ENCODE measurements at regions not wholly inside any gene's neighbourhood (a gene's known extent, or its start where the extent isn't known, plus 50 kb on each side); places are given as distances from the start of the nearest gene placed in this dataset.

DNA sequence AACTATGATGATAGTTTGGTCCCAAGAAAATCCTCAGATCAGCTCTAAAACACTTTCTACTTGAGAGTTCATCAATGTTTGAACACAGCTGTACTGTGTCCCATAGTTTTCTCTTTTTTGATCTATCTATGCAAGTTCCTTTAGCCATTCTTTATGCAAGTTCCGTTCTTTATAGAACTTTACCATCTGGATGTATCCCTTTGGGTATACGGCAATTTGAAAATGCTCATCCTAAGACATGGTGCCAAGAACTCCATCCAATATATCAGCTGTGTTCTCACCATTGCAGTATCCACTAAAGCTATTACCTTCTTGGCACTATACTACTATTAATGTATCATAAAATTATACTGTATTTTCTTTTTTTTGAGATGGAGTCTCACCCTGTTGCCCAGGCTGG lies 276.9 kb downstream of the NOVA1 start:
- H3K4me1 Mint-ChIP-seq (ENCODE audit: low read depth), result peaks cover 11% of the 10 kb centered on the region
- no peak overlapping the region for H3K4me3 Mint-ChIP-seq (ENCODE audit: low read depth)
- no peak overlapping the region for H3K27ac Mint-ChIP-seq
- no peaks in the 10 kb centered on the region for H3K27me3 Mint-ChIP-seq
- TF ChIP-seq, protein P1, sequence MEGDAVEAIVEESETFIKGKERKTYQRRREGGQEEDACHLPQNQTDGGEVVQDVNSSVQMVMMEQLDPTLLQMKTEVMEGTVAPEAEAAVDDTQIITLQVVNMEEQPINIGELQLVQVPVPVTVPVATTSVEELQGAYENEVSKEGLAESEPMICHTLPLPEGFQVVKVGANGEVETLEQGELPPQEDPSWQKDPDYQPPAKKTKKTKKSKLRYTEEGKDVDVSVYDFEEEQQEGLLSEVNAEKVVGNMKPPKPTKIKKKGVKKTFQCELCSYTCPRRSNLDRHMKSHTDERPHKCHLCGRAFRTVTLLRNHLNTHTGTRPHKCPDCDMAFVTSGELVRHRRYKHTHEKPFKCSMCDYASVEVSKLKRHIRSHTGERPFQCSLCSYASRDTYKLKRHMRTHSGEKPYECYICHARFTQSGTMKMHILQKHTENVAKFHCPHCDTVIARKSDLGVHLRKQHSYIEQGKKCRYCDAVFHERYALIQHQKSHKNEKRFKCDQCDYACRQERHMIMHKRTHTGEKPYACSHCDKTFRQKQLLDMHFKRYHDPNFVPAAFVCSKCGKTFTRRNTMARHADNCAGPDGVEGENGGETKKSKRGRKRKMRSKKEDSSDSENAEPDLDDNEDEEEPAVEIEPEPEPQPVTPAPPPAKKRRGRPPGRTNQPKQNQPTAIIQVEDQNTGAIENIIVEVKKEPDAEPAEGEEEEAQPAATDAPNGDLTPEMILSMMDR (IDR thresholded peaks at IDR 0.05; ENCODE audit: unreplicated experiment), result no peak
- H3K36me3 Mint-ChIP-seq (ENCODE audit: insufficient read depth), result no peaks in the 10 kb centered on the region
- H3K9me3 Mint-ChIP-seq (ENCODE audit: low read depth), result no peaks in the 10 kb centered on the region
- DNase-seq (ENCODE audit: low spot score, unreplicated experiment), result no peak

DNA sequence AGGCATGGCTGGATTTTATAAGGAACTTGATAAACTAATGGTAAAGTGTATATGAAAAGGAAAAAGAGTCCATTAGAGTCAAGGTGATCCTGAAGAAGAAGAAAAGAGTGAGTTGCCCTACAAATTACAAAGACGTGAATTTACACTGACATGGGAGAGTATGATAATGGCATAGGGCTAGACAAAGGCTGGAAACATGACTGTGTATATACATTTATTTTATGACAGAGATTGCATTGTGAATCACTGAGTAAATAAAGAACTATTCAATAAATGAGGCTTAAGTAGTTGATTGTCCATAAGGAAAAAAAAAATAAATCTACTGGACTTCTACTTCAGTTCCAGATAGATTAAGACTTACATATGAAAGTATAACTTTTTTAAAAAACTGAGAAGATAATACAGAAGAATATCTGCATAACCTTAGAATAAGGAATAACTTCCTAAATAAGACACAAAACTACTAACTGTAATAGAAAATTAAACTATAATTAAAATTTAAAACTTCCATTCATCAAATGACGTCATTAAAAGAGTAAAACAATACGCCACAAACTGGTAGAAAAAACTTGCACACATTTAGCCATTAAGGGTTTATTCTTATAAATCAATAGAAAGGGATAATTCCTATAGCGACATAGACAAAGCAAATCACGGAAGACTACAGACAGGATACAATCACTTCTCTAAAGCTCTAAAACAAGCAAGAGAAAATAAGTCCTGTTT lies 278.5 kb downstream of the NOVA1 start:
- peaks cover 6% of the 10 kb centered on the region for H3K4me1 Mint-ChIP-seq (ENCODE audit: low read depth)
- no peak overlapping the region for H3K4me3 Mint-ChIP-seq (ENCODE audit: low read depth)
- TF ChIP-seq, protein P1 (IDR thresholded peaks at IDR 0.05; ENCODE audit: unreplicated experiment), result no peak
- H3K27ac Mint-ChIP-seq, result no peak overlapping the region
- H3K36me3 Mint-ChIP-seq (ENCODE audit: insufficient read depth), result no peaks in the 10 kb centered on the region
- no peaks in the 10 kb centered on the region for H3K27me3 Mint-ChIP-seq
- no peaks in the 10 kb centered on the region for H3K9me3 Mint-ChIP-seq (ENCODE audit: low read depth)
- no peak for DNase-seq (ENCODE audit: low spot score, unreplicated experiment)

DNA sequence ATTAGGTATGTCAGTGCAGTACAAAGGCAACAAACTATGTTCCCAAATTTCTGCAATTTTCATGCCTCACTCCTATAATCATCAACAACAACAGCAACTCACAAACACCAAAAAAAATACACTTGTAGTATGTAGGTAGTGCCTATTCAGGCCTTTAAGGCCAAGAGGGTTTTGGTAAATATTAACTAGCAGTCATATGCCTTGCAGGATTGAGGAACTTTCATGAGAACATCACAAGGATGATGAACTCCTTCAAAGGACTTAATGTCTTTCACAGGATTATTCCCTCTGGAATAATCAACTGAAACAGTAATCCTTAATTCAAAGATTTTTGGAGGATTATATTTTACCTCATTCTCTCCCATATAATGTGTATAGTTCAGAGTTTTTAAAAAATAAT lies 293.8 kb downstream of the NOVA1 start:
- Mint-ChIP-seq H3K9me3 (ENCODE audit: low read depth) (peaks cover 8% of the 10 kb centered on the region), H3K4me1 (ENCODE audit: low read depth) (no peaks in the 10 kb centered on the region), H3K36me3 (ENCODE audit: insufficient read depth) (no peaks in the 10 kb centered on the region), H3K27ac (no peak overlapping the region), H3K4me3 (ENCODE audit: low read depth) (no peak overlapping the region), H3K27me3 (no peaks in the 10 kb centered on the region)
- TF ChIP-seq, protein P1 (IDR thresholded peaks at IDR 0.05; ENCODE audit: unreplicated experiment), result no peak
- no peak for DNase-seq (ENCODE audit: low spot score, unreplicated experiment)

DNA sequence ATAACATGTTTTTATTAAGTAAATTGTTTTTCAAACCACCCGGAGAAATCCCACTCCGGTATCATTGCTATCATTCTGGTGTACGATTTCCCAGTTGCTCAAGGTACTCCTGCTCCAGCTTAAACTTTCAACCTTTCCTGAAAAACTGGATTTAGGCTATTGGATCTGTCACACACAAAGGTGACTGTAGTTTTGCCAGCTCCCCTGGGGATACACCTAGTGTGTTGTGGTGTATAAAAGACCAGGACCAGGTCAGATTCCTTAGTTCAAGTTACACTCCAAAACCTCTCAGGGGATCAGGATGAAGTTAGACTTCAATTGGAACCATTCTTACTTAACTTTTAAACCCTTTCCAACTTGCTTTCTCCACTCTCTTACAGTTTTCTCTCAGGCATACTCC lies 303.9 kb downstream of the NOVA1 start:
- TF ChIP-seq, protein P1 (IDR thresholded peaks at IDR 0.05; ENCODE audit: unreplicated experiment), result no peak
- DNase-seq (ENCODE audit: low spot score, unreplicated experiment), result no peak
- Mint-ChIP-seq H3K36me3 (ENCODE audit: insufficient read depth) (no peaks in the 10 kb centered on the region), H3K27me3 (no peaks in the 10 kb centered on the region), H3K4me1 (ENCODE audit: low read depth) (no peaks in the 10 kb centered on the region), H3K4me3 (ENCODE audit: low read depth) (no peak overlapping the region), H3K27ac (no peak overlapping the region), H3K9me3 (ENCODE audit: low read depth) (no peaks in the 10 kb centered on the region)

DNA sequence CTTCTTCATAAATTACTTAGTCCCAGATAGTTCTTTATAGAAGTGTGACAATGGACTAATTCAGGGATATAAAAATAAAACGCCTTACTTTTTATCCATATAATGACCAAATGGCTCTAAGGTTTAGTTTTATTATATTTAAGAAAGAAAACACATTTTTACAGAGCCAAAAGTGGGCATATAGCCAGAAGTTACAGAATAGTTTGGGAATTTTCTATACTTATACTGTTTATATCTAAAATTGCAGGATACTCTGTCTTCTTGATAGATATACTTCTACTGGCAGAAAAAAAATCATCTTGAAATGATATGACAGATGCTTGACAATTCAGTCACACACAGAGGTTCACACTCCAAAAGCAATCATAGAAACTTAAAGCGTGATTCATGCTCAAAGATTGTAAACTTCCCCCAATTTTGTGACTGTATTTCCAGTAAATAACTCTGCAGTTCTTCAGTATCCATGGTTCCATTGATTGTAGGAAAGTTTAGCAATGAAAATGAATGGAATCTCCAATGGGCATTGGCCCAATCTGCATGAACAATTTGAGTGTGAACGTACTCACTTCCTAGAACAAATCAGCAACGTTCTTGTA lies 307.8 kb downstream of the NOVA1 start:
- H3K27me3 Mint-ChIP-seq, result no peaks in the 10 kb centered on the region
- no peaks in the 10 kb centered on the region for H3K9me3 Mint-ChIP-seq (ENCODE audit: low read depth)
- no peaks in the 10 kb centered on the region for H3K4me1 Mint-ChIP-seq (ENCODE audit: low read depth)
- H3K4me3 Mint-ChIP-seq (ENCODE audit: low read depth), result no peak overlapping the region
- DNase-seq (ENCODE audit: low spot score, unreplicated experiment), result no peak
- TF ChIP-seq, protein P1 (IDR thresholded peaks at IDR 0.05; ENCODE audit: unreplicated experiment), result no peak
- H3K36me3 Mint-ChIP-seq (ENCODE audit: insufficient read depth), result no peaks in the 10 kb centered on the region
- H3K27ac Mint-ChIP-seq, result no peak overlapping the region

All from progenitor cell of endocrine pancreas (in vitro differentiated cells).